HepG2 (cell line): ENCODE measurements at regions not wholly inside any gene's neighbourhood (a gene's known extent, or its start where the extent isn't known, plus 50 kb on each side); places are given as distances from the start of the nearest gene placed in this dataset.

Experiments used
- ADNP ChIP-seq: sonication (generic); formaldehyde crosslinking; IDR thresholded peaks from 2 replicates; pipeline ENCODE4 v1.4.0; 2020; ENCODE audit warnings: missing genetic modification reagents
- ARID2 ChIP-seq: sonication (generic); formaldehyde crosslinking; IDR thresholded peaks from 2 replicates; pipeline ENCODE4 v1.8.1; 2022; ENCODE audit warnings: mild to moderate bottlenecking, missing genetic modification reagents, borderline replicate concordance
- ARID5B ChIP-seq: IDR thresholded peaks from 2 replicates; pipeline ENCODE4 v1.4.0; 2020; ENCODE audit warnings: mild to moderate bottlenecking, missing genetic modification reagents
- ERF ChIP-seq: IDR thresholded peaks from 2 replicates; pipeline ENCODE4 v1.6.1; 2018; ENCODE audit warnings: missing biosample characterization, missing genetic modification reagents
- MAF1 ChIP-seq: sonication (generic); formaldehyde crosslinking; IDR thresholded peaks from 2 replicates; pipeline ENCODE4 v1.5.0; 2020; ENCODE audit warnings: missing genetic modification reagents, borderline replicate concordance
- MAFF ChIP-seq: IDR thresholded peaks from 2 replicates; pipeline ENCODE4 v1.6.1; 2011; ENCODE audit warnings: low read depth, low read length, improper control_type of control experiment
- MED1 ChIP-seq: sonication (generic); formaldehyde crosslinking; IDR thresholded peaks from 2 replicates; pipeline ENCODE4 v1.4.0; 2020; ENCODE audit warnings: missing genetic modification reagents
- PHB2 ChIP-seq: fragments of 450-650 bp; IDR thresholded peaks from 2 replicates; pipeline ENCODE4 v1.6.1; 2018; ENCODE audit not compliant: partially characterized antibody
- SAP130 ChIP-seq: IDR thresholded peaks from 2 replicates; pipeline ENCODE4 v1.6.1; 2016; ENCODE audit warnings: low read depth
- SETDB1 ChIP-seq: sonication (generic); formaldehyde crosslinking; IDR thresholded peaks from 2 replicates; pipeline ENCODE4 v1.5.1; 2020; ENCODE audit warnings: missing genetic modification reagents, mild to moderate bottlenecking, borderline replicate concordance
- SNRNP70 ChIP-seq: fragments of 200-400 bp; formaldehyde crosslinking; IDR thresholded peaks from 2 replicates; pipeline ENCODE4 v1.6.1; 2017; ENCODE audit warnings: mild to moderate bottlenecking, low read depth, low read length, moderate library complexity
- SOX6 ChIP-seq, 2 experiments: fragments of 450-650 bp in 1 of 2; sonication (generic) in 1 of 2; formaldehyde crosslinking in 1 of 2; IDR thresholded peaks; 2 replicates each; pipeline versions ENCODE4 v1.4.0 to v1.6.1; 2017 to 2020; ENCODE audit warnings: antibody characterized with exemption in 1 of 2, mild to moderate bottlenecking in 1 of 2, missing genetic modification reagents in 1 of 2
- SUZ12 ChIP-seq: fragments of 150-350 bp; IDR thresholded peaks from 2 replicates; pipeline ENCODE4 v1.6.1; 2014; ENCODE audit warnings: low read depth, low read length
- TBX3 ChIP-seq: fragments of 450-650 bp; IDR thresholded peaks from 2 replicates; pipeline ENCODE4 v1.6.1; 2017; ENCODE audit warnings: antibody characterized with exemption, mild to moderate bottlenecking, inconsistent platforms, borderline replicate concordance
- ZFP62 ChIP-seq: sonication (generic); formaldehyde crosslinking; IDR thresholded peaks from 2 replicates; pipeline ENCODE4 v1.4.0; 2020; ENCODE audit warnings: missing genetic modification reagents
- ZMYM4 ChIP-seq: sonication (generic); formaldehyde crosslinking; IDR thresholded peaks from 2 replicates; pipeline ENCODE4 v1.8.1; 2023; ENCODE audit warnings: mild to moderate bottlenecking, missing genetic modification reagents
- ZNF251 ChIP-seq: sonication (generic); formaldehyde crosslinking; IDR thresholded peaks from 2 replicates; pipeline ENCODE4 v1.9.0; 2021; ENCODE audit warnings: mild to moderate bottlenecking, missing genetic modification reagents
- ZNF263 ChIP-seq: sonication (generic); formaldehyde crosslinking; IDR thresholded peaks from 2 replicates; pipeline ENCODE4 v1.4.0; 2020; ENCODE audit warnings: missing genetic modification reagents
- ZNF335 ChIP-seq: sonication (generic); formaldehyde crosslinking; IDR thresholded peaks from 2 replicates; pipeline ENCODE4 v1.4.0; 2020; ENCODE audit warnings: missing genetic modification reagents
- ZNF33A ChIP-seq: sonication (generic); formaldehyde crosslinking; IDR thresholded peaks from 2 replicates; pipeline ENCODE4 v1.5.1; 2020; ENCODE audit warnings: missing genetic modification reagents, mild to moderate bottlenecking, moderate library complexity, borderline replicate concordance
- ZNF605 ChIP-seq: sonication (generic); formaldehyde crosslinking; IDR thresholded peaks from 2 replicates; pipeline ENCODE4 v1.8.0; 2022; ENCODE audit warnings: mild to moderate bottlenecking, missing genetic modification reagents
- TF ChIP-seq, protein P1 (sequence below): sonication (generic); formaldehyde crosslinking; conservative IDR thresholded peaks from 2 replicates; pipeline ENCODE4 v1.4.0; 2020; ENCODE audit warnings: missing genetic modification reagents
- TF ChIP-seq, protein P2 (sequence below): sonication (generic); formaldehyde crosslinking; IDR thresholded peaks from 2 replicates; pipeline ENCODE4 v1.4.0; 2020; ENCODE audit warnings: missing genetic modification reagents, borderline replicate concordance

DNA sequence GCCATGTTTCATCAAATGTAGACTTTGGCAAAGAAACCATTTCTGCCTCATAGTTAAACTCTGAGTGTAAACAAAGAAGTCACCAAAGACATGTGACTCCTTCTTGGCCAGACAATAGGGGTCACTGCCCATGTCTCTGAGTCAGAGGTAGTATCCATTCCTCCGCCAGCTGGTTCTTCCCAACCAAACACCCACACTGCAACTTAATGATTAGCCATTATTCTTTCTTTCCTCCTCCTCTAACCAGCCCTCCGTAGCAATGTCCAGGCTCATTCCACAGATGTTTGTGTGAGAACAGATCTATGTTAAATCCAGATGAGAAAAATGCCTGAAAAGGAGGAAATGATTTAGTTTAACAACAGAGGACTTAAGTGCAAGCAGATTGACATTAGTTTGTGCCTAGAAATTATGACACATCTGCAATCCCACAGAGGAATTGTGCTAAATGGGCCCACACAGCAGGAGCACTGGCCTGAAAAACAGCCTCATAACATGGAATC is 127.9 kb upstream of the SH3BP4 start (continued):
- TF ChIP-seq ARID5B (CRISPR knock-in tag) (peak; percentile 76), ADNP (CRISPR knock-in tag) (no peak), PHB2 (no peak), SOX6 (IDR thresholded peaks at IDR 0.05) (no peak), SOX6 (CRISPR knock-in tag; IDR thresholded peaks at IDR 0.05) (peak; percentile 91), MED1 (CRISPR knock-in tag) (peak; percentile 71), ERF (CRISPR knock-in tag) (no peak), ZNF263 (no peak), SUZ12 (no peak), SAP130 (CRISPR knock-in tag) (peak; percentile 53), ZNF605 (CRISPR knock-in tag) (peak; percentile 75; the same call in 1 of the 2 replicates), MAF1 (no peak), SETDB1 (no peak), TBX3 (no peak), ZMYM4 (no peak; the same call in none of the 2 replicates), ZNF251 (CRISPR knock-in tag) (no peak), ZNF335 (CRISPR knock-in tag) (0 out of 2 replicates have a peak, but pooled peaks have one; percentile 18), ARID2 (CRISPR knock-in tag) (no peak), SNRNP70 (no peak), MAFF (no peak; the same call in 1 of the 2 replicates), ZFP62 (CRISPR knock-in tag) (no peak), ZNF33A (no peak)
- TF ChIP-seq, protein P1, sequence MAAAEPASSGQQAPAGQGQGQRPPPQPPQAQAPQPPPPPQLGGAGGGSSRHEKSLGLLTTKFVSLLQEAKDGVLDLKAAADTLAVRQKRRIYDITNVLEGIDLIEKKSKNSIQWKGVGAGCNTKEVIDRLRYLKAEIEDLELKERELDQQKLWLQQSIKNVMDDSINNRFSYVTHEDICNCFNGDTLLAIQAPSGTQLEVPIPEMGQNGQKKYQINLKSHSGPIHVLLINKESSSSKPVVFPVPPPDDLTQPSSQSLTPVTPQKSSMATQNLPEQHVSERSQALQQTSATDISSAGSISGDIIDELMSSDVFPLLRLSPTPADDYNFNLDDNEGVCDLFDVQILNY (CRISPR knock-in tag), result no peak
- TF ChIP-seq, protein P2, sequence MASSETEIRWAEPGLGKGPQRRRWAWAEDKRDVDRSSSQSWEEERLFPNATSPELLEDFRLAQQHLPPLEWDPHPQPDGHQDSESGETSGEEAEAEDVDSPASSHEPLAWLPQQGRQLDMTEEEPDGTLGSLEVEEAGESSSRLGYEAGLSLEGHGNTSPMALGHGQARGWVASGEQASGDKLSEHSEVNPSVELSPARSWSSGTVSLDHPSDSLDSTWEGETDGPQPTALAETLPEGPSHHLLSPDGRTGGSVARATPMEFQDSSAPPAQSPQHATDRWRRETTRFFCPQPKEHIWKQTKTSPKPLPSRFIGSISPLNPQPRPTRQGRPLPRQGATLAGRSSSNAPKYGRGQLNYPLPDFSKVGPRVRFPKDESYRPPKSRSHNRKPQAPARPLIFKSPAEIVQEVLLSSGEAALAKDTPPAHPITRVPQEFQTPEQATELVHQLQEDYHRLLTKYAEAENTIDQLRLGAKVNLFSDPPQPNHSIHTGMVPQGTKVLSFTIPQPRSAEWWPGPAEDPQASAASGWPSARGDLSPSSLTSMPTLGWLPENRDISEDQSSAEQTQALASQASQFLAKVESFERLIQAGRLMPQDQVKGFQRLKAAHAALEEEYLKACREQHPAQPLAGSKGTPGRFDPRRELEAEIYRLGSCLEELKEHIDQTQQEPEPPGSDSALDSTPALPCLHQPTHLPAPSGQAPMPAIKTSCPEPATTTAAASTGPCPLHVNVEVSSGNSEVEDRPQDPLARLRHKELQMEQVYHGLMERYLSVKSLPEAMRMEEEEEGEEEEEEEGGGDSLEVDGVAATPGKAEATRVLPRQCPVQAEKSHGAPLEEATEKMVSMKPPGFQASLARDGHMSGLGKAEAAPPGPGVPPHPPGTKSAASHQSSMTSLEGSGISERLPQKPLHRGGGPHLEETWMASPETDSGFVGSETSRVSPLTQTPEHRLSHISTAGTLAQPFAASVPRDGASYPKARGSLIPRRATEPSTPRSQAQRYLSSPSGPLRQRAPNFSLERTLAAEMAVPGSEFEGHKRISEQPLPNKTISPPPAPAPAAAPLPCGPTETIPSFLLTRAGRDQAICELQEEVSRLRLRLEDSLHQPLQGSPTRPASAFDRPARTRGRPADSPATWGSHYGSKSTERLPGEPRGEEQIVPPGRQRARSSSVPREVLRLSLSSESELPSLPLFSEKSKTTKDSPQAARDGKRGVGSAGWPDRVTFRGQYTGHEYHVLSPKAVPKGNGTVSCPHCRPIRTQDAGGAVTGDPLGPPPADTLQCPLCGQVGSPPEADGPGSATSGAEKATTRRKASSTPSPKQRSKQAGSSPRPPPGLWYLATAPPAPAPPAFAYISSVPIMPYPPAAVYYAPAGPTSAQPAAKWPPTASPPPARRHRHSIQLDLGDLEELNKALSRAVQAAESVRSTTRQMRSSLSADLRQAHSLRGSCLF (CRISPR knock-in tag), result no peak
